BJ (cell line): ENCODE measurements at regions not wholly inside any gene's neighbourhood (a gene's known extent, or its start where the extent isn't known, plus 50 kb on each side); places are given as distances from the start of the nearest gene placed in this dataset.
"Not testable (repeated sequence)": the region's sequence is repeated elsewhere in the genome, so short reads cannot be mapped to it uniquely, and the experiment has no call there.

Experiments
- CTCF ChIA-PET: fragments of 350-600 bp; formaldehyde crosslinking; extraction: SDS; loops from one replicate; lab custom pipeline; 2021; ENCODE audit warnings: antibody characterized with exemption, inconsistent platforms; lab: Yijun Ruan, JAX
- POLR2A ChIA-PET: fragments of 300-600 bp; sonication (Branson Sonifier 250); formaldehyde crosslinking; extraction: SDS; loops from one replicate; lab custom pipeline; 2021; ENCODE audit warnings: antibody characterized with exemption; lab: Charles Lee
- DNase-seq: peaks from one replicate; pipeline ENCODE4 v3.0.0-alpha.2; 2011; ENCODE audit warnings: low read depth
- H3K27me3 ChIP-seq: 2 replicates; pipeline ENCODE4 v1.6.0; 2011; ENCODE audit warnings: low read length; ENCODE audit not compliant: control insufficient read depth, insufficient read depth
- H3K36me3 ChIP-seq: 2 replicates; pipeline ENCODE4 v1.5.1; 2011; ENCODE audit warnings: low read length; ENCODE audit not compliant: control insufficient read depth, insufficient read depth
- H3K4me3 ChIP-seq: 2 replicates; pipeline ENCODE4 v1.5.1; 2011; ENCODE audit warnings: low read depth, mild to moderate bottlenecking, control low read depth, low read length
- TF ChIP-seq, protein P1 (sequence below): IDR thresholded peaks from 2 replicates; pipeline ENCODE4 v1.5.1; 2011; ENCODE audit warnings: low read depth, mild to moderate bottlenecking, control low read depth, inconsistent platforms, low read length, moderate library complexity; ENCODE audit not compliant: insufficient read depth

DNA sequence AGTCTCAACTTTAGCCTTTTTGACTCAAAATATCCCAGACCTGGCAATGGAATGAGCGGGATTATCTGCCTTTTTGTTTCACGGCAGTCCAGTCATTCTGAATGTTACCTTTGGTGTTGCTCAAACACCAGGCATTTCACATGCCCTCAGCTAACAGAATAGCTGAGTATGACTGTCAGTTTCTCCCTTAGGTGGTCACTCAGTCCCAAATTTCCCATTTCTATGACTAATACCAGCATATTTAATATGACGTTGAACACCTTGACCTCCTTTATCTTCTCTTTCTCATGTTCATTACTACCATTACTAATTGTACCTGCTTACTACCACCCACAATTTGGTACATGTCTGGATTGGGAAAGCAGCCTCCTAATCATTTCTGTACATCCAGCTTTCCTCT lies 65.2 kb downstream of the EDN1 start:
- CTCF ChIA-PET: no interaction called here

DNA sequence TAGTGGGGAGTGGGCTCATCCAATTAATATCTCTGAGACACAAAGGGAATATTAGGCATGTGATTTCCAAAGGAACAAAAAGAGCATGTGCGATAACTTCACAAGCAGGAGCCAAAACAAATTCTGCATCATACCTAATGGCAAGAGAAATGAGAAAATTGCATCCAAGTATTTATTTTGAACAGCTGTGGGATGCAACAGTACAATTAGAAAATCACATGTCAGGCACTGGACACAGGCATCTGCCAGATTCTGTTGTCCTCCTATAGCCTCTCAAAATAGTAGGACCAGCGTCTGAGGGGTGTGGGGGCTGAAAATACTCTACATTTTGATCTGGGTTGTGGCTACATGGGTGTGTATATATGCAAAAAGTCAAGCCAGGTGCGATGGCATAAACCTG lies 66.3 kb downstream of the EDN1 start:
- ChIA-PET POLR2A (no interaction called here), CTCF (interaction anchor here (1.1 kb wide), 2 partner anchors 13 to 40 kb away, joined by 3 to 4 read pairs; no protein-coding TSS in a partner anchor)
- TF ChIP-seq, protein P1, sequence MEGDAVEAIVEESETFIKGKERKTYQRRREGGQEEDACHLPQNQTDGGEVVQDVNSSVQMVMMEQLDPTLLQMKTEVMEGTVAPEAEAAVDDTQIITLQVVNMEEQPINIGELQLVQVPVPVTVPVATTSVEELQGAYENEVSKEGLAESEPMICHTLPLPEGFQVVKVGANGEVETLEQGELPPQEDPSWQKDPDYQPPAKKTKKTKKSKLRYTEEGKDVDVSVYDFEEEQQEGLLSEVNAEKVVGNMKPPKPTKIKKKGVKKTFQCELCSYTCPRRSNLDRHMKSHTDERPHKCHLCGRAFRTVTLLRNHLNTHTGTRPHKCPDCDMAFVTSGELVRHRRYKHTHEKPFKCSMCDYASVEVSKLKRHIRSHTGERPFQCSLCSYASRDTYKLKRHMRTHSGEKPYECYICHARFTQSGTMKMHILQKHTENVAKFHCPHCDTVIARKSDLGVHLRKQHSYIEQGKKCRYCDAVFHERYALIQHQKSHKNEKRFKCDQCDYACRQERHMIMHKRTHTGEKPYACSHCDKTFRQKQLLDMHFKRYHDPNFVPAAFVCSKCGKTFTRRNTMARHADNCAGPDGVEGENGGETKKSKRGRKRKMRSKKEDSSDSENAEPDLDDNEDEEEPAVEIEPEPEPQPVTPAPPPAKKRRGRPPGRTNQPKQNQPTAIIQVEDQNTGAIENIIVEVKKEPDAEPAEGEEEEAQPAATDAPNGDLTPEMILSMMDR: no peak
- Histone ChIP-seq H3K4me3 (no peak overlapping the region), H3K36me3 (no peaks in the 10 kb centered on the region), H3K27me3 (no peaks in the 10 kb centered on the region)
- no peak for DNase-seq

More for the DNA sequence above, 65.2 kb downstream of the EDN1 start:
- TF ChIP-seq, protein P1: no peak
- Histone ChIP-seq H3K4me3 (no peak overlapping the region), H3K36me3 (no peaks in the 10 kb centered on the region), H3K27me3 (no peaks in the 10 kb centered on the region)
- DNase-seq: no peak
- POLR2A ChIA-PET: no interaction called here

DNA sequence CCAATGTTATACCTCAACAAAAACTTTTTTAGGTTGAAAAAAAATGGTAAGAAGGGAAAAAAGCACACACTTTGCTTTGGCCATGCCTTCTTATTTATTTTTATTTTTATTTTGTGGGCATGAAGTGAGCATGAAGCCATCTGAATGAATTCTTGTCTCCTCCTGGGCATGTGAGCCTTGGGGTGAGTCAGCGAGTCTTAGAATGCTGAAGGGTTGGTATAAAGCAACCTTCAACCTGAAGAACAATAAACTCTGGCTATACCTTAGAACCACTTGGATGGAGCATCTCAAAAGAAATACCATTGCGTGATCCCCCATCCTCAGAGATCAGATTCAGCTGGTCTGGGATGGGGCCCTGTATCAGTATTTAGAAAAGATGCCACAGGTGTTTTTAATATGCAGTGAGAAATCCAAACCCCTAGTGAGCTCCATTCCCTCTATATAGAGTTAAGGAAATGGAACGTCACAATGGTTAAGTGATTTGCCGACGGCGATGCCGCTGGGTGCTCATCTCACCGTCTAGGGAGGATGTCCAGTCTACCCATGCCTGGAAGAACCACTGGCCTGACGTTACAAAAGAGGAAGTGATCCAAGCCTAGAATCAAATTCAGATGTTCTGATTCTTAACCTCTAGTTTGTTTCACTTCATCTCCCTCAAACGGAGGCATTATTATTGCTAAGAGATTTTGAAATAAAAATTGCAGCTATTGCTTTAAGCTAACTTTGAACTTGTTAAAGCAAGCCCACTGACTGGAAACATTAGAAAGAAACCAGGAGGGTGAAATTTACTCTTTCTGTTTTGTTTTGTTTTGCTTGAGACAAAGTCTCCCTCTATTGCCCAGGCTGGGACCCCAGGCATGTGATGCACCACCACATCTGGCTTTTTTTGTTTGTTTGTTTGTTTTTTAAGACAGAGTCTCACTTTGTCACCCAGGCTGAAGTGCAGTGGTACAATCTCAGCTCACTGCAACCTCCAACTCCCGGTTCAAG lies 67.1 kb downstream of the EDN1 start:
- peak; percentile 31 for DNase-seq
- CTCF ChIA-PET: interaction anchor here (1.1 kb wide), 2 partner anchors 14 to 39 kb away, joined by 3 to 4 read pairs; no protein-coding TSS in a partner anchor

DNA sequence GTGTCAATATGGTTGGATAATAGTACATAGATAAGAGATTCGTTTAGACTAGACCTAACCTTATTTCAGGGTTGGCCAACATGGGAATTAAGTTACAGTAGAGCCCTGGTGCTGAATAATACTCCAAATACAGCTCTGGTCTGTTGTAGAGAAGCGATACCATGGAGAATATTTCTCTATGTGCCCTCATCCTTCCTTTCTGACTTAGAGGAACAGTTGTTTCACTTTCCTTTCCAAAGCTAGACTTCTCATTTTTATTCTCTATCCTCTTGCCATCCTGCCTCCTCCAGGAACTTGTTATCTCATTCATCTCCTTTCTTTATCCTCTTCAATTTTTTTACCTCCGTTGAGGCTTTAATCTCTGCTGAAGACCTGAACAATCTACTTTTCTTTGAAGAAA lies 68.9 kb downstream of the EDN1 start:
- Histone ChIP-seq H3K27me3 (no peaks in the 10 kb centered on the region), H3K36me3 (no peaks in the 10 kb centered on the region), H3K4me3 (no peak overlapping the region)
- TF ChIP-seq, protein P1: no peak
- DNase-seq: no peak
- CTCF ChIA-PET: no interaction called here
- POLR2A ChIA-PET: no interaction called here

More for the DNA sequence above, 67.1 kb downstream of the EDN1 start:
- Histone ChIP-seq H3K27me3 (no peaks in the 10 kb centered on the region), H3K4me3 (no peak overlapping the region), H3K36me3 (no peaks in the 10 kb centered on the region)
- TF ChIP-seq, protein P1: no peak
- POLR2A ChIA-PET: no interaction called here

DNA sequence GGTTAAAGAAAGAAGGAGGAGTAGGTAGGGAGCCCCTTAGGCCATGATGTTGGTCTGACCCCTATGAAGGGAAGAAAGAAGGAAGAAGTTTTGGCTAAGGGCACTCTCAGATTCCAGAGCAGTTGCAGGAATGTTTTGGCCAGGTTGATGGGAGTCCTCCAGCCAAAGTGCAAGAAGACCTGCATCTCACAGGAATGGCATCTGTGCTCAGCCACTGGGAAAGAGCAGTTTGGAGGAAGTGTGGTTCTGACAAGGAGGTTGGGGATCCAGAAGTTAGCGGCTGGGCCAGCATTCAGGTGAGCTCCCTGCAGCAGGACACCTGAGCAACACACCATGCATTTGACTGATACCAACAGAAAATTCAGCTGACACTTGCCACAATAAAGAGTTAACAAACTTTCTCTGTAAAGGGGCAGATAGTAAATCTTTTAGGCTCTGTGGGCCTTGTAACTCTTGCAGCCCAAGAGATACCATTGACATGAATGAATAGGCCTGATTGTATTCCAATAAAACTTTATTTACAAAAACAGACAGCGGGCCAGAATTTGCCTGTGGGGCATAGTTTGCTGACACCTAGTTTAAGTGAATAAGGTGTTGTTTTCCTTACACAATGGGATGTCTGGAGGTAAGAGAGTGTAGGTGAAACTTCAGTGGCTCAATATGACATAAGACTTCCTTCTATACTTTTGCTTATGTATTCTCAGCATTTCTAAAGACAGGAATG lies 71.0 kb downstream of the EDN1 start:
- no peaks in the 10 kb centered on the region for H3K27me3 ChIP-seq
- ChIA-PET POLR2A (no interaction called here), CTCF (interaction anchor here (1.3 to 1.6 kb wide), 3 partner anchors 10 to 13 kb away, joined by 3 to 4 read pairs (median 4); no protein-coding TSS in a partner anchor)
- DNase-seq: no peak
- H3K36me3 ChIP-seq: no peaks in the 10 kb centered on the region
- TF ChIP-seq, protein P1: no peak
- no peak overlapping the region for H3K4me3 ChIP-seq

DNA sequence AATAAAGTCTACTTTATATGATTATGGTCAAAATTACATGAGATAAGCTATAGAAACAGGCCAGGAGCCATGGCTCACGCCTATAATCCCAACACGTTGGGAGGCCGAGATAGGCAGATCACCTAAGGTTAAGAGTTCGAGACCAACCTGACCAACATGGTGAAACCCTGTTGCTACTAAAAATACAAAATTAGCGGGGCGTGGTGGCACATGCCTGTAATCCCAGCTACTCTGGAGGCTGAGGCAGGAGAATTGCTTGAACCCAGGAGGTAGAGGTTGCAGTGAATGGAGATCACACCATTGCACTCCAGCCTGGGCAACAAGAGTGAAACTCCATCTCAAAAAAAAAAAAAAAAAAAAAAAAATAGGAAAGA lies 73.1 kb downstream of the EDN1 start:
- CTCF ChIA-PET: interaction anchor here (0.5 to 0.9 kb wide), 4 partner anchors 12 to 139 kb away, joined by 3 to 5 read pairs (median 4); no protein-coding TSS in a partner anchor
- H3K27me3 ChIP-seq, H3K36me3 ChIP-seq, POLR2A ChIA-PET, H3K4me3 ChIP-seq, DNase-seq: not testable (repeated sequence)
